SIG-M5 (cell line): ENCODE measurements at regions not wholly inside any gene's neighbourhood (a gene's known extent, or its start where the extent isn't known, plus 50 kb on each side); places are given as distances from the start of the nearest gene placed in this dataset.
"Not testable (repeated sequence)": the region's sequence is repeated elsewhere in the genome, so short reads cannot be mapped to it uniquely, and the experiment has no call there.

Experiments used
- DNase-seq: peaks from one replicate; lab custom pipeline; 2025; lab: John Stamatoyannopoulos, UW

DNA sequence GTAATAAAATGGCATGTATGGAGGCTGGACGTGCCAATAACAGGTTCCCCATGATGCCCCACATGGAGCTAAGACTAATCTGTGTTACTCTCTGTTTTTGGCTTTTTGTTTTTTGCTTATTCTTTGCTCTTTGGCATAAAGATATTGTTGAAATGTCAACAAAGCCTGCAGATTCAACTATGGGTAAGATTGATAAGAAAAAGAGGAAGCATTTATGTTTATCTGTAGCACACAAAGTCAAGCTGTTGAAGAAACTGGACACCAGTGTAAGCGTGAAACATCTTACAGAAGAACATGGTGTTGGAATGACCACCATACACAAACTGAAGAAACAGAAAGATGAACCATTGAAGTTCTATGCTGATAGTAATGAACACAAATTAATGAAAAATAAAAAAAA, 402.7 kb downstream of the LTN1 start:
- DNase-seq = no peak

- DNase-seq = no peak
Observed at GRCh38 chr21:28588997-28589396, 403.7 kb downstream of the LTN1 start.

DNA sequence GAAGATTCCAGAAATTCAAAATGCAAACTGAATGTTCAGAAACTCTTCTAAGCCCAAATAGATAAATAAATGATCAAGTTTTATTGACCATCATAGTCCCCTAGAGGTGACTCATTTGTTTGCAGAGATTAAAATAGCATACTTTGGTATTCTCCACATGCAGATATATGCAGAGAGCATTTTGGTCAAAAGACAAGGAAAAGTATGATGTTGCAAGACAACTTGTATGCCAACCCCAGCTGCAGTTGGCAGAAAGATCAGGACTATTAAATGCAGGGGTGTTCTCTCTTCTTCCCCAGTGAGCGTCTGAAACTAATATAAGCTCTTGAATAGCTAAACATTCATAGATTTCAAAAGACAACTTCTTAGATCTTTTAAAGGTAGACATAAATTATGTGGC, 404.9 kb downstream of the LTN1 start:
- no peak for DNase-seq

GRCh38 chr21:28581976-28582375, 410.7 kb downstream of the LTN1 start:
- DNase-seq = no peak

DNA sequence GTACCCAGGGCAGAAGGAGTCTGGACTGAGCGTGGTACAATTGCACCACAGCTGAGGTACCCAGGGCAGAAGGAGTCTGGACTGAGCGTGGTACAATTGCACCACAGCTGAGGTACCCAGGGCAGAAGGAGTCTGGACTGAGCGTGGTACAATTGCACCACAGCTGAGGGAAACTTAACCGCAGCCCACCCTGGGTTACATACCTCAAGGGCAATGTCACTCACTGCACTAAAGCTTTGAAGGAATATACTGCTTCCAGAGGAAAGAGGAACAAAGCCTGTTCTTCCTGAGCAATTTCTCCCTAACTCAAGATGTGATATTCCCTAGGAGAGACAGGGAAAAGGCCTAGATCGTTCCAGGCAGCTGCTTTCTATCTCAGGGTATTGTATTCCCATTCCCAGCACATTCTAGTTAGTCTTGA, 411.4 kb downstream of the LTN1 start:
- DNase-seq = not testable (repeated sequence)

DNA sequence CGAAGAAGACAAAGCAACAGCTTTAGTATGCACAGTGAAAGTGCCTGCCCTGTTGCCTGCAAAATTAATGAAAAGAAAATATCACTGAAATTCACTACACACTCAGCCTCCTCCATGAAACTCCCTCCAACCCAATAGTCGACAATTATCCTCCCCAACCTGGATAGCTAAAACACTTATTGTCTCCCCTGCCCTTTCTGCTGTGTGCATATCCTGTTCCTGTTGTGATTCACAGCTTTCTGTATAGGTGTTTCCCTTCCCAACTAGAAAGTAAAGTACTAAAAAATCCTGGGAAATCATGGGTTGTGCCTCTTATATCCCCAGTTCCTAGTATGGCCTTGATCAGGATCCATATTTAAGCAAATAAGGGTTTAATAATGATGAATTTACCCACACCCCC, 412.1 kb downstream of the LTN1 start:
- DNase-seq = no peak

GRCh38 chr21:28579986-28580550, 412.6 kb downstream of the LTN1 start:
- no peak for DNase-seq

DNA sequence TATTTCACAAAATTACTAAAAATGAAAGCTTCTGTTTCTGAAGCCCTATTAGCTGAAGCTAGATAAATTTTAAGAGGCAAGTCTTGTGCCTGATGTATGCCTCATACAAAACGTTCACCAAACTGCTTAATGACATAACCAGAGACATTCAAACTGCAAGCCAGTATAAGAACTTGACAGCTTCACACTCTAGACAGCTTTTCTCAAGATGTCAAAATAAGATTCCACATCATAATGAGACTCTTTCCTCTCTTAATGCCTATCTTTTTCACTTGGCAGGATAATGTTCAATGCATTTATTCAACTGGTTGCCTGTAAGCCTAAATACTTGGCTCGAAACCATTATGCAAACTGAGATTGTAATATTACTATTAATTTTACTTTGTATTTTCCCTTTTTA, 424.0 kb downstream of the LTN1 start:
- no peak for DNase-seq

GRCh38 chr21:28563933-28564332, 428.7 kb downstream of the LTN1 start:
- not testable (repeated sequence) for DNase-seq

- no peak for DNase-seq
Observed at GRCh38 chr21:28561772-28562171, 430.9 kb downstream of the LTN1 start.

- no peak for DNase-seq
Observed at GRCh38 chr21:28554660-28555475, 437.8 kb downstream of the LTN1 start.

GRCh38 chr21:28550057-28550825, 442.4 kb downstream of the LTN1 start:
- no peak for DNase-seq

GRCh38 chr21:28548291-28548690, 444.4 kb downstream of the LTN1 start:
- no peak for DNase-seq

DNA sequence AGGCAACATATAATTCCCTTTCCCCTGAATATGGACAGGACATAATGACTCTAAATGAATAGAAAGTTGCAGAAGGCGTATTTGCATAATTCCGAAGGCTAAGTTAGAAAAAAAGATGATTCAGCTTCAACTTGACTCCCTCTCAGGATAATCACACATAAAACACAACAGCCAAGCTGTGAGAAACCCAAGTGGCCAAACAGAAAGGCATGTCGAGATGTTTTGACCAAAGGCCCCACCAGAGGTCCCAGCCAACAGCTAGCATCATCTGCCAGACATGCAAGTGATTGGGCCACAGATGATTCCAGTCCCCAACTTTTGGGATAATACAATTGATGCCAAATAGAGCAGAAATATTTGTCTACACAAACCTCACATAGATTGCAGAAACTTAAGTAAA, 444.9 kb downstream of the LTN1 start:
- DNase-seq = no peak

- no peak for DNase-seq
Observed at GRCh38 chr21:28543975-28544374, 448.7 kb downstream of the LTN1 start.

GRCh38 chr21:28541371-28542112, 451.1 kb downstream of the LTN1 start:
- DNase-seq = no peak

- no peak for DNase-seq
Observed at GRCh38 chr21:28540514-28540913, 452.2 kb downstream of the LTN1 start.

DNA sequence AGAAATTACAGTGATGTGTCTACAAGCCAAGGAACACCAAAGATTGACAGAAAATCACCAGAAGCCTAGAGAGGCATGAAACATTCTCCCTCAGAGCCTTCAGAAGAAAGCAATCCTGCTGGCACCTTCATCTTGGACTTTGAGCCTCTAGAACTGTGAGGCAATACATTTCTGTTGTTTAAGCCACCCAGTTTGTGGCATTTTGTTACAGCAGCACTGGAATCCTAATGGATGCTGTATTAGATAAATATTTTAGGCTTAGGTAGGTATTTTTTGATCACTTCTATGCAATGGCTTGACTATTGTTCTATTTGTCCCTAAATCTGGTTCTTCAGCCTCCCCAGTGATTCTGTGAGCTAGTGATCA, 453.1 kb downstream of the LTN1 start:
- DNase-seq = no peak

- no peak for DNase-seq
Observed at GRCh38 chr21:28538987-28539622, 453.6 kb downstream of the LTN1 start.

DNA sequence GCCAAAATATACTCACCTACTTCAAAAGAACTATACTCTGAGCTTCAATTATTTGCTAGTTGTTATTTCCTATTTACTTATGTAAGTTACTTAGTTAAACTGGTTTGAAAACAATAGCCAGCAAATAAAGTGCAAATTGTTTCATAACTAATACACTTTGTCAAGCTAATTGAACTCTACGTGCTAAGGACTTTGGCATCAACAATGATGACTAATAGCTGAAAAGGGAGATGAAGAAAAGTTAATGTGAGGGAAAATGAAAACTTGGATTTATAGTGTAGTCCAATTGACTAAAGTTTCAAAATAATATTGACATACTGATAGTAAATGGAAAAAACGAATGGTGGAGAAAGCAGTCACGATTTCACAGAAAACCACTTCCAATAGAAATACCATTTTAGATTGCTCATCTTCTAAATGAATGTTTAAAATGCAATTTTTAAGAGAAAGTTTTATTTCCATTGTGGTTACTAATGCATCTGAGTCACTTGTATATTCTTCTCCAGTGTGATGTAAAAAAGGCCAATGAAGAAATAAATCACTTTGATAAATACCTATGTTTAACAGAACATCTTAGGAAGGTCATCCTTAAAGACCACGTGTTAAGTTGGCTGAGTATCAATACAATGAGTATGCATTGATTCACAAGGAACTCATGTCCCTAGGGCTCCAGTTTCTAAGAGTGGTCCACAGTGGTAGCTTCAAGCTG, 455.2 kb downstream of the LTN1 start:
- DNase-seq = no peak

GRCh38 chr21:28532446-28532845, 460.2 kb downstream of the LTN1 start:
- DNase-seq = no peak
